HG02610 (cell line): ENCODE measurements at regions not wholly inside any gene's neighbourhood (a gene's known extent, or its start where the extent isn't known, plus 50 kb on each side); places are given as distances from the start of the nearest gene placed in this dataset.

Experiments
- ATAC-seq: cut with Tn5 transposase; IDR thresholded peaks from one replicate; pipeline ENCODE4 v1.9.1; 2021; ENCODE audit warnings: mild to moderate bottlenecking, moderate library complexity; ENCODE audit not compliant: unreplicated experiment

- no peak for ATAC-seq
These were observed 1047.9 kb upstream of the SLC10A2 start for GRCh38 chr13:104114101-104114500.

GRCh38 chr13:104111031-104111430 lies 1044.8 kb upstream of the SLC10A2 start:
- ATAC-seq, result no peak

- ATAC-seq, result no peak
These were observed 1040.6 kb upstream of the SLC10A2 start for GRCh38 chr13:104106705-104107393.

- no peak for ATAC-seq
These were observed 1039.5 kb upstream of the SLC10A2 start for GRCh38 chr13:104105418-104106355.

GRCh38 chr13:104099750-104100149 lies 1033.5 kb upstream of the SLC10A2 start:
- no peak for ATAC-seq

- ATAC-seq, result no peak
These were observed 1032.2 kb upstream of the SLC10A2 start for GRCh38 chr13:104098421-104098820.

GRCh38 chr13:104086759-104087158 lies 1020.5 kb upstream of the SLC10A2 start:
- no peak for ATAC-seq

- no peak for ATAC-seq
These were observed 1020.0 kb upstream of the SLC10A2 start for GRCh38 chr13:104086210-104086609.

- ATAC-seq, result no peak
These were observed 1019.4 kb upstream of the SLC10A2 start for GRCh38 chr13:104085611-104086010.

- ATAC-seq, result no peak
These were observed 1008.1 kb upstream of the SLC10A2 start for GRCh38 chr13:104074326-104074725.

- ATAC-seq, result no peak
These were observed 1005.6 kb upstream of the SLC10A2 start for GRCh38 chr13:104071806-104072205.

GRCh38 chr13:104065328-104065727 lies 999.1 kb upstream of the SLC10A2 start:
- ATAC-seq, result no peak

- ATAC-seq, result no peak
These were observed 991.6 kb upstream of the SLC10A2 start for GRCh38 chr13:104057861-104058260.

GRCh38 chr13:104045907-104046306 lies 979.7 kb upstream of the SLC10A2 start:
- no peak for ATAC-seq

GRCh38 chr13:104043184-104043583 lies 977.0 kb upstream of the SLC10A2 start:
- no peak for ATAC-seq

- no peak for ATAC-seq
These were observed 968.7 kb upstream of the SLC10A2 start for GRCh38 chr13:104034891-104035290.

GRCh38 chr13:104025303-104025702 lies 959.1 kb upstream of the SLC10A2 start:
- ATAC-seq, result no peak

GRCh38 chr13:104024416-104025170 lies 958.4 kb upstream of the SLC10A2 start:
- no peak for ATAC-seq

GRCh38 chr13:104021806-104022397 lies 955.7 kb upstream of the SLC10A2 start:
- no peak for ATAC-seq

GRCh38 chr13:104017317-104017716 lies 951.1 kb upstream of the SLC10A2 start:
- ATAC-seq, result no peak
